WERI-Rb-1 (cell line): ENCODE measurements at regions not wholly inside any gene's neighbourhood (a gene's known extent, or its start where the extent isn't known, plus 50 kb on each side); places are given as distances from the start of the nearest gene placed in this dataset.

ENCODE experiments used
- DNase-seq: peaks from one replicate; pipeline ENCODE4 v3.0.0-alpha.2; 2020
- H3K27ac ChIP-seq: fragments of 250-450 bp; sonication (Bioruptor Pico); 2 replicates; pipeline ENCODE4 v1.5.1; 2020; ENCODE audit warnings: mild to moderate bottlenecking, moderate library complexity
- H3K27me3 ChIP-seq: fragments of 250-450 bp; sonication (Bioruptor Pico); 2 replicates; pipeline ENCODE4 v1.5.1; 2021; ENCODE audit warnings: mild to moderate bottlenecking, low read depth, moderate library complexity; ENCODE audit not compliant: insufficient read depth, severe bottlenecking
- H3K36me3 ChIP-seq: fragments of 250-450 bp; sonication (Bioruptor Pico); 2 replicates; pipeline ENCODE4 v1.5.1; 2020; ENCODE audit warnings: mild to moderate bottlenecking, moderate library complexity
- H3K4me3 ChIP-seq: 2 replicates; pipeline ENCODE4 v1.5.1; 2011; ENCODE audit warnings: low read depth, mild to moderate bottlenecking, control low read depth, low read length
- H3K9me3 ChIP-seq: fragments of 250-450 bp; sonication (Bioruptor Pico); 2 replicates; pipeline ENCODE4 v1.5.1; 2021; ENCODE audit warnings: mild to moderate bottlenecking, moderate library complexity; ENCODE audit not compliant: severe bottlenecking
- CTCF ChIP-seq: IDR thresholded peaks from 2 replicates; pipeline ENCODE4 v1.5.1; 2011; ENCODE audit warnings: low read depth, mild to moderate bottlenecking, control low read depth, inconsistent platforms, low read length

GRCh38 chr5:171660434-171660833 lies 125.2 kb upstream of the SMIM23 start:
- no peak for TF ChIP-seq CTCF
- Histone ChIP-seq H3K27me3 (peaks cover 6% of the 10 kb centered on the region), H3K9me3 (no peaks in the 10 kb centered on the region), H3K4me3 (no peak overlapping the region), H3K36me3 (no peaks in the 10 kb centered on the region), H3K27ac (no peak overlapping the region)
- no peak for DNase-seq

- Histone ChIP-seq H3K27me3 (peaks cover 6% of the 10 kb centered on the region), H3K36me3 (no peaks in the 10 kb centered on the region), H3K27ac (no peak overlapping the region), H3K4me3 (no peak overlapping the region), H3K9me3 (no peaks in the 10 kb centered on the region)
- TF ChIP-seq CTCF = no peak
- no peak for DNase-seq
These were observed 124.5 kb upstream of the SMIM23 start for GRCh38 chr5:171661143-171661542.

GRCh38 chr5:171663311-171664085 lies 122.1 kb upstream of the SMIM23 start:
- DNase-seq = no peak
- no peak for TF ChIP-seq CTCF

GRCh38 chr5:171664489-171664888 lies 121.1 kb upstream of the SMIM23 start:
- no peak for DNase-seq
- H3K27me3 ChIP-seq = peaks cover 9% of the 10 kb centered on the region
- H3K36me3 ChIP-seq = no peaks in the 10 kb centered on the region
- no peak overlapping the region for H3K4me3 ChIP-seq
- H3K27ac ChIP-seq = no peak overlapping the region
- no peaks in the 10 kb centered on the region for H3K9me3 ChIP-seq
- no peak for TF ChIP-seq CTCF

More at GRCh38 chr5:171663311-171664085, 122.1 kb upstream of the SMIM23 start:
- Histone ChIP-seq H3K4me3 (no peak overlapping the region), H3K27me3 (peaks cover 8% of the 10 kb centered on the region), H3K27ac (no peak overlapping the region), H3K36me3 (no peaks in the 10 kb centered on the region), H3K9me3 (no peaks in the 10 kb centered on the region)

GRCh38 chr5:171666815-171667214 lies 118.8 kb upstream of the SMIM23 start:
- TF ChIP-seq CTCF = no peak
- Histone ChIP-seq H3K4me3 (no peak overlapping the region), H3K9me3 (no peaks in the 10 kb centered on the region), H3K36me3 (no peaks in the 10 kb centered on the region), H3K27me3 (peaks cover 9% of the 10 kb centered on the region), H3K27ac (no peak overlapping the region)
- DNase-seq = no peak
